ENCODE measurements at regions not wholly inside any gene's neighbourhood (a gene's known extent, or its start where the extent isn't known, plus 50 kb on each side); places are given as distances from the start of the nearest gene placed in this dataset.

DNA sequence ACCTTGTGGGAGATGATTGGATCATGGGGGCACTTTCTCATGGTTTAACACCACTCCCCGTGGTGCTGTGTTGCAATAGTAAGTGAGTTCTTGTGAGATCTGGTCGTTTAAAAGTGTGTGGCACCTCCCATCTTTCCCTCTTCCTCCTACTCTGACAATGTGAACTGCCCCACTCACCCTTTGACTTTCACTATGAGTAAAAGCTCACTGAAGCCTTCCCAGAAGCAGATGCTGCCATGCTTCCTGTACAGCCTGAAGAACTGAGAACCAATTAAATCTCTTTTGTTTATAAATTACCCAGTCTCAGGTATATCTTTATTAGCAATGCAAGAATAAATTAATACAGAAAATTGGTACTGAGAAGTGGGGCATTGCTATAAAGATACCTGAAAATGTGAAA, 509.6 kb upstream of the CT83 start:
- BruUV-seq (replicated peaks), result no TSS peak
- Histone ChIP-seq H3K9me2 (ENCODE audit: insufficient read depth, low read length) (no peaks in the 10 kb centered on the region), H3K4me1 (ENCODE audit: insufficient read depth, low read length, poor library complexity, severe bottlenecking) (no peaks in the 10 kb centered on the region), H3K4me3 (ENCODE audit: low read depth, low read length, poor library complexity, severe bottlenecking) (no peak overlapping the region), H3K9me3 (ENCODE audit: low read length) (no peaks in the 10 kb centered on the region), H2AFZ (ENCODE audit: low read length) (no peak overlapping the region), H3K79me2 (ENCODE audit: insufficient read depth, low read depth, low read length) (no peaks in the 10 kb centered on the region), H3K4me2 (ENCODE audit: low read length) (no peak overlapping the region), H3K36me3 (ENCODE audit: insufficient read depth, low read length) (no peaks in the 10 kb centered on the region), H3K27ac (ENCODE audit: low read depth, low read length, poor library complexity, severe bottlenecking) (no peak overlapping the region), H4K20me1 (ENCODE audit: insufficient read depth, low read length) (no peaks in the 10 kb centered on the region)
- POLR2A ChIA-PET, result interaction anchor here (0.6 kb wide), 1 partner anchor 11 kb away, joined by 6 read pairs; no protein-coding TSS in a partner anchor
- CTCF ChIA-PET (ENCODE audit: unreplicated experiment), result no interaction called here
- no peak for DNase-seq (ENCODE audit: low spot score)
- no peak for TF ChIP-seq EZH2phosphoT487 (IDR thresholded peaks at IDR 0.05; ENCODE audit: borderline replicate concordance, low read depth, low read length)
- TF ChIP-seq, protein P1, sequence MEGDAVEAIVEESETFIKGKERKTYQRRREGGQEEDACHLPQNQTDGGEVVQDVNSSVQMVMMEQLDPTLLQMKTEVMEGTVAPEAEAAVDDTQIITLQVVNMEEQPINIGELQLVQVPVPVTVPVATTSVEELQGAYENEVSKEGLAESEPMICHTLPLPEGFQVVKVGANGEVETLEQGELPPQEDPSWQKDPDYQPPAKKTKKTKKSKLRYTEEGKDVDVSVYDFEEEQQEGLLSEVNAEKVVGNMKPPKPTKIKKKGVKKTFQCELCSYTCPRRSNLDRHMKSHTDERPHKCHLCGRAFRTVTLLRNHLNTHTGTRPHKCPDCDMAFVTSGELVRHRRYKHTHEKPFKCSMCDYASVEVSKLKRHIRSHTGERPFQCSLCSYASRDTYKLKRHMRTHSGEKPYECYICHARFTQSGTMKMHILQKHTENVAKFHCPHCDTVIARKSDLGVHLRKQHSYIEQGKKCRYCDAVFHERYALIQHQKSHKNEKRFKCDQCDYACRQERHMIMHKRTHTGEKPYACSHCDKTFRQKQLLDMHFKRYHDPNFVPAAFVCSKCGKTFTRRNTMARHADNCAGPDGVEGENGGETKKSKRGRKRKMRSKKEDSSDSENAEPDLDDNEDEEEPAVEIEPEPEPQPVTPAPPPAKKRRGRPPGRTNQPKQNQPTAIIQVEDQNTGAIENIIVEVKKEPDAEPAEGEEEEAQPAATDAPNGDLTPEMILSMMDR (conservative IDR thresholded peaks at IDR 0.05; ENCODE audit: low read length), result no peak
- intact Hi-C loops (cut with micrococcal nuclease; ENCODE audit: unreplicated experiment), result no loop called here

GRCh38 chrX:116961872-116962582, 499.3 kb upstream of the CT83 start:
- TF ChIP-seq EZH2phosphoT487 (IDR thresholded peaks at IDR 0.05; ENCODE audit: borderline replicate concordance, low read depth, low read length), result no peak
- TF ChIP-seq, protein P1 (conservative IDR thresholded peaks at IDR 0.05; ENCODE audit: low read length), result no peak
- no peaks in the 10 kb centered on the region for H3K9me2 ChIP-seq (ENCODE audit: insufficient read depth, low read length)
- CTCF ChIA-PET (ENCODE audit: unreplicated experiment), result no interaction called here
- H4K20me1 ChIP-seq (ENCODE audit: insufficient read depth, low read length), result no peaks in the 10 kb centered on the region
- POLR2A ChIA-PET, result interaction anchor here (0.7 kb wide), 1 partner anchor 290 kb away, joined by 3 read pairs; no protein-coding TSS in a partner anchor
- no peak overlapping the region for H3K4me2 ChIP-seq (ENCODE audit: low read length)
- H3K79me2 ChIP-seq (ENCODE audit: insufficient read depth, low read depth, low read length), result no peaks in the 10 kb centered on the region
- H3K27ac ChIP-seq (ENCODE audit: low read depth, low read length, poor library complexity, severe bottlenecking), result no peak overlapping the region
- H3K36me3 ChIP-seq (ENCODE audit: insufficient read depth, low read length), result no peaks in the 10 kb centered on the region
- no peak overlapping the region for H2AFZ ChIP-seq (ENCODE audit: low read length)
- no TSS peak for BruUV-seq (replicated peaks)
- DNase-seq (ENCODE audit: low spot score), result no peak
- H3K9me3 ChIP-seq (ENCODE audit: low read length), result no peaks in the 10 kb centered on the region
- intact Hi-C loops (cut with micrococcal nuclease; ENCODE audit: unreplicated experiment), result no loop called here
- H3K4me1 ChIP-seq (ENCODE audit: insufficient read depth, low read length, poor library complexity, severe bottlenecking), result no peaks in the 10 kb centered on the region
- H3K4me3 ChIP-seq (ENCODE audit: low read depth, low read length, poor library complexity, severe bottlenecking), result no peak overlapping the region

DNA sequence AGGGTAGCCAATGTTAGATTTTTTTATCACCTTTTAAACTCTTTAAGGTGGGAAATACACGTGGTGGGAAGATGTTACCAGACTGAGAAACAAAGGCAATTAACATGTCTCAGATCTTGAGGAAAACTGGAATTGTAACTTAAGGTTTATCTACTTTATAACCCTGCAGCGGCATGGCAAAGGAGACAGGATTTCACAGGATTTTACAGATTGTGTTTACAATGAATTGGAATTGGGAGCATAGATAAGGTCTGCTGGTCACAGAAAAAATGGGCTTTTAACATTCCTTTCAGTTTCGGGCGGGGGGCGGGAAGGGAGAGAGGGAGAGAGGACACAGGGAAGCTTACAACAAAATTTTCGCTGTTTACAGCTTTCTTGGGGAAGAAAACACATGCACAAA, 467.5 kb upstream of the CT83 start:
- intact Hi-C loops (cut with micrococcal nuclease; ENCODE audit: unreplicated experiment), result no loop called here
- BruUV-seq (replicated peaks), result no TSS peak

More for the DNA sequence above, 467.5 kb upstream of the CT83 start:
- Histone ChIP-seq H2AFZ (ENCODE audit: low read length) (no peak overlapping the region), H3K9me2 (ENCODE audit: insufficient read depth, low read length) (no peaks in the 10 kb centered on the region), H3K36me3 (ENCODE audit: insufficient read depth, low read length) (no peaks in the 10 kb centered on the region), H3K4me1 (ENCODE audit: insufficient read depth, low read length, poor library complexity, severe bottlenecking) (no peaks in the 10 kb centered on the region), H3K79me2 (ENCODE audit: insufficient read depth, low read depth, low read length) (no peaks in the 10 kb centered on the region), H3K4me2 (ENCODE audit: low read length) (no peak overlapping the region), H4K20me1 (ENCODE audit: insufficient read depth, low read length) (no peaks in the 10 kb centered on the region), H3K27ac (ENCODE audit: low read depth, low read length, poor library complexity, severe bottlenecking) (no peak overlapping the region), H3K9me3 (ENCODE audit: low read length) (no peaks in the 10 kb centered on the region), H3K4me3 (ENCODE audit: low read depth, low read length, poor library complexity, severe bottlenecking) (no peak overlapping the region)
- POLR2A ChIA-PET, result no interaction called here
- DNase-seq (ENCODE audit: low spot score), result no peak
- TF ChIP-seq EZH2phosphoT487 (IDR thresholded peaks at IDR 0.05; ENCODE audit: borderline replicate concordance, low read depth, low read length), result no peak
- TF ChIP-seq, protein P1 (conservative IDR thresholded peaks at IDR 0.05; ENCODE audit: low read length), result no peak
- CTCF ChIA-PET (ENCODE audit: unreplicated experiment), result no interaction called here
